ENCODE measurements at regions not wholly inside any gene's neighbourhood (a gene's known extent, or its start where the extent isn't known, plus 50 kb on each side); places are given as distances from the start of the nearest gene placed in this dataset.

DNA sequence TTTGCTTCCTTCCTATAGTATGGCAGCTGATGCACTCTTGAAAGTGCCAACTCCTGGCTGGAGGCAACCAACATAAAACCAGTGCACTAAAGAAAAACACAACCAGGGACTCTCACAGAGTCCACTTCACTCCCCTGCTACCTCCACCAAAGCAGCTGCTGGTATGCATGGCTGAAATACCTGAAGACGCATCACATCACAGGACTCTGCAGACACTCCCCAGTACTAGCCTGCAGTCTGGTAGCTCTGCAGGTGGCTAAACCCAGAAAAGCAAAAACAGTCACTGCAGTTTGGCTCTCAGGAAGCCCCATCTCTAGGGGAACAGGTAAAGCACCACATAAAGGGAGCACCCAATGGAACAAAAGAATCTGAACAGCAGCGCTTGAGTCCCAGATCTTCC, 473.0 kb upstream of the SPTLC3 start:
- TF ChIP-seq, protein P1, sequence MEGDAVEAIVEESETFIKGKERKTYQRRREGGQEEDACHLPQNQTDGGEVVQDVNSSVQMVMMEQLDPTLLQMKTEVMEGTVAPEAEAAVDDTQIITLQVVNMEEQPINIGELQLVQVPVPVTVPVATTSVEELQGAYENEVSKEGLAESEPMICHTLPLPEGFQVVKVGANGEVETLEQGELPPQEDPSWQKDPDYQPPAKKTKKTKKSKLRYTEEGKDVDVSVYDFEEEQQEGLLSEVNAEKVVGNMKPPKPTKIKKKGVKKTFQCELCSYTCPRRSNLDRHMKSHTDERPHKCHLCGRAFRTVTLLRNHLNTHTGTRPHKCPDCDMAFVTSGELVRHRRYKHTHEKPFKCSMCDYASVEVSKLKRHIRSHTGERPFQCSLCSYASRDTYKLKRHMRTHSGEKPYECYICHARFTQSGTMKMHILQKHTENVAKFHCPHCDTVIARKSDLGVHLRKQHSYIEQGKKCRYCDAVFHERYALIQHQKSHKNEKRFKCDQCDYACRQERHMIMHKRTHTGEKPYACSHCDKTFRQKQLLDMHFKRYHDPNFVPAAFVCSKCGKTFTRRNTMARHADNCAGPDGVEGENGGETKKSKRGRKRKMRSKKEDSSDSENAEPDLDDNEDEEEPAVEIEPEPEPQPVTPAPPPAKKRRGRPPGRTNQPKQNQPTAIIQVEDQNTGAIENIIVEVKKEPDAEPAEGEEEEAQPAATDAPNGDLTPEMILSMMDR (IDR thresholded peaks at IDR 0.05) = no peak
- no peak for TF ChIP-seq POLR2A (IDR thresholded peaks at IDR 0.05)

All from tibial nerve (tissue), 3 donors.